GM13976 (cell line): ENCODE measurements at regions not wholly inside any gene's neighbourhood (a gene's known extent, or its start where the extent isn't known, plus 50 kb on each side); places are given as distances from the start of the nearest gene placed in this dataset.

Experiments used
- DNase-seq: peaks from one replicate; pipeline ENCODE4 v3.0.0; 2012; ENCODE audit warnings: low spot score
- CTCF ChIP-seq: IDR thresholded peaks from 2 replicates; pipeline ENCODE4 v1.5.1; 2012; ENCODE audit warnings: borderline replicate concordance, mild to moderate bottlenecking; ENCODE audit not compliant: insufficient read depth; ENCODE audit errors: extremely low read depth, missing control alignments, control extremely low read depth
- in situ Hi-C: fragments of 300-500 bp; cut with MboI; formaldehyde crosslinking; loops from one replicate; pipeline ENCODE4 v1.12.0; 2022; ENCODE audit warnings: low sequenced_read_pairs, mixed read lengths, inconsistent platforms; ENCODE audit not compliant: unreplicated experiment

DNA sequence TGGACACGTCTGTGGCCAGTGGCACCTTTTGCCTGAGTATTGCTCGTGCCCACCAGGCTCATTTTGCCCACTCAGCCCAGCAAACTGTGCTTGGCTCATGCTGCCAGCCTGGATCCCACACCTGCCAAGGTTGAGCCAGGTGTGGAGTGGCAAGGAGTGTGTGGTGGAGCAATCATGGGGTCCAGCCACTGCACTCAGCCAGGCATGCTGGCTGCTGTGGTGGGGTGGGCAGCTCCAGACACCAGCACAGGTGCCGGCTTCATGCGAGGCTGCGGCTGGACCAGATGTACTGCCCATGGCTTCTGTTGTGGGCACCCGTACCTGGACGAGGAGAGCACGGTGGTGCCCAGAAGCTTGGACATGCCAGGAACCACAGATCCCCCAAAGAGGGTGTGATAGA, 364.1 kb downstream of the TMEM38B start:
- no peak for TF ChIP-seq CTCF
- DNase-seq, result no peak
- in situ Hi-C loops, result no loop called here

DNA sequence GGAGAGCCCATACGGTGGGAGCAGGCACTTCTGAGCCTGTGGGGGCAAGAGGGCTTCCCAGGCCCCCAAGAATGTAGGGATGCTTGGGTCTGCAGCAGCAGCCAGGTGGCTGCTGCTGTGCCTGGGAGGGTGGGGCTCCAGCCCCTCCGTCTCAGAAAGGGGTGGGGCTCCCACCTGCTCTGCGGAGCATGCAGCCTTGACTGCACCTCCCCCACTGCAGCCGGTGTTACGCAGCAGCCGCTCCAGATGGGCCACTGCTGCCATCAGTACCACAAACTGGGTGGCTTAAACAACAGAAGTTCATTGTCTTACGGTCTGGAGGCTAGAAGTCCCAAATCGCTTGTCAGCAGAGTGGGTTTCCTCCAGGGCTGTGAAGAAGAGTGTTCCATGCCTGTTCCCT, 365.5 kb downstream of the TMEM38B start:
- in situ Hi-C loops, result no loop called here
- DNase-seq, result no peak
- TF ChIP-seq CTCF, result no peak

DNA sequence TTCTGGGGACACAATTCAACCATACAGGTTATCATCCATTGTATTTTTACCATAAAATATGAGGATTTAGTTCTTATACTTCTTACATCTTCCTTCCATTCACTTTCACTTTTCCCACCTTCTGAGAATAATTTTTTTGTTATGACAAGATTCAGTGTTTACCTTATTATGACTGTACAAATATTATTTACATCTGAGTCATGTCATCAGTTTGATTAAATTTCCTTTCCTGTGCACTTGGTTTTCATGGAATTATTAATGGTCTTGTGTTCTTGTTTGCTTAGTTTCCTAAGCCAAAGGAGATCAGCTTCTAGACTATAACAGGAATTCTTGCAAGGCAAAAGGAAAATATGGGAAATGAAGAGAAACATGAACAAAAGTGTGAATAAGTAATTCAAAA, 366.5 kb downstream of the TMEM38B start:
- no peak for DNase-seq
- no peak for TF ChIP-seq CTCF
- in situ Hi-C loops, result no loop called here

GRCh38 chr9:106062250-106062649, 367.9 kb downstream of the TMEM38B start:
- DNase-seq, result no peak
- in situ Hi-C loops, result no loop called here
- TF ChIP-seq CTCF, result no peak

- TF ChIP-seq CTCF, result no peak
- in situ Hi-C loops, result no loop called here
- no peak for DNase-seq
Observed at GRCh38 chr9:106065136-106065535, 370.8 kb downstream of the TMEM38B start.

DNA sequence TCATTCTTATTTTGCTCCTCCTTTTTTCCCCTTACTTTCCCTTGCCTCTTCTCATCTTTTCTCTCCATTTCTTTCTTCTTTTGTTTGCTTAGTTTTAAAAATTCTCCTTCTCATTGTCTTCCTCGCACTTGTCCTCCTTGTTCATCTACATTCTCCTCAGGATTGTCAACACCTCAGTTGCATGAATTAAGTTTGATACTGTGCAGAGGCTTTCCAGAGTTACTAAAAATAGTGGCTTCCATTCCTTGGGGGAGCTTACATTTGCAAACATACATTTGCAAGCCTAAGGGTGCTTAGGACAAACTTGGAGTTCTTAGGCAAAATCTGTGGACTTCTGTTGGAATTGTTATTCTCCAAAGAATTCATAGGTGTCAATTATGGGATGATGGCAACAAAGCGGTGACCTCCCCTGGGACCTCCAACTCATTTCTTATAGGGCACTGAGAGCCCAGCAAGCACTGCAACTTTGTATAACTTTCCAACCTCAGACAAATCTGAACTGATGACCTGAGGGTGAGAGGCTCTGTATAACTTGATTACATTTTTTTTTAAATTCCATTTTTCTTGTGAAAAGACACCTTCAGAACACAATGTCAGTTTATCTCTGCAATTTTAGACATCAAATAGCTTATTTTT, 371.4 kb downstream of the TMEM38B start:
- no peak for DNase-seq

More for the DNA sequence above, 371.4 kb downstream of the TMEM38B start:
- no peak for TF ChIP-seq CTCF
- in situ Hi-C loops, result no loop called here
